HG03039 (cell line): ENCODE measurements at regions not wholly inside any gene's neighbourhood (a gene's known extent, or its start where the extent isn't known, plus 50 kb on each side); places are given as distances from the start of the nearest gene placed in this dataset.

Experiments used
- ATAC-seq: cut with Tn5 transposase; IDR thresholded peaks from one replicate; pipeline ENCODE4 v1.9.1; 2021; ENCODE audit warnings: mild to moderate bottlenecking, moderate library complexity; ENCODE audit not compliant: unreplicated experiment

GRCh38 chr9:18202924-18203323 lies 271.0 kb upstream of the ADAMTSL1 start:
- no peak for ATAC-seq

- no peak for ATAC-seq
Measured at GRCh38 chr9:18207735-18208134, 266.2 kb upstream of the ADAMTSL1 start.

GRCh38 chr9:18208166-18209059 lies 265.5 kb upstream of the ADAMTSL1 start:
- no peak for ATAC-seq

DNA sequence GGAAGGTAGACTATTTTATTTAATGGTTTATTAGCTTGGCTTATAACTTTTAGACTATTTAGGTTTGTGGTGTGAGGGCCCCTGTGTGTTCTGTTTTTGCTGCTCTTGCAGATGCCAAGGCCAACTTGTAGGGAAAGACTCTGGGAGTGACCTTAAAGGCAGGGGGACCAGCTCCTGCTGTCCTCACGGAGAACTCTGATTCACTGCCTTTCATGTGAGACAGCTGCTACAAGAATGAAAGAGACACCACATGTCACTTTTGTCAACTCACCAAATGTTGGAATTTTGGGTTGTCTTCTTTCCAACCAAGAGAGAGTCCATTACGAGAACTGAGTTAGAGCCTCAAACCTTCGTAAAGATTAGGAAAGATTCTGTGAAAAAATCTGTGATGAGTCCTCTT lies 258.3 kb upstream of the ADAMTSL1 start:
- ATAC-seq = no peak

- no peak for ATAC-seq
Measured at GRCh38 chr9:18216376-18216775, 257.6 kb upstream of the ADAMTSL1 start.

- ATAC-seq = no peak
Measured at GRCh38 chr9:18228101-18228500, 245.9 kb upstream of the ADAMTSL1 start.

DNA sequence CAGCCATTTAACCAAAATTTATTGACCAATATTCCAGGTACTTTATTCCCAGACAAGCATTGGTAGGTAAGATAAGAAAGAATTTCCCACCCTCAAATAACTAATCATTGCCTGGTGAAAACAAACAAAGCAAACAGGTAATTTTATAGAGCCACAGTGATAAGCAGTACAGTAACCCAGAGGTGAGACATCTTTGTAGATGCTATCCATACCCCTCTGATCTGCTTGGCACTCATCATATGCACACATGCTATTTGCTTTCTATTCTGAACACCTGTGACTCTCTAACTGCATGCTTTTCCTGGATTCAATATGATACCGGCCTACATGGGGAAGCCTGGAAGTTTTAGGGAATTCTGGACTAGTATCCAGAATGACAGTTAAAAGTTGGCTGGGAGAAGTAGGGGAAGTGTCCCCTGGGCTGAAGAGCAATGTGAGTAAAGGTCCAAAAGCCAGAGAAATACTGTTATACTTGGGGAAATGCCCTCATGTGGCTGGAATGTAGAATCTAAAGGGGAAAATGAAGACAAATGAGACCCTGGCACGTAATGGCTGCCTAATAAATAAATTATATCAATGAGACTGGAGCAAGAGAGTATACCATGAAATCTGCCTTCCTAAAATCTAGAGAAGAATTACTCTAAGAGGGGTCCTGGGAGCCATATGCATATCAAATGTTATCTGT lies 243.8 kb upstream of the ADAMTSL1 start:
- no peak for ATAC-seq

- ATAC-seq = no peak
Measured at GRCh38 chr9:18233311-18233710, 240.6 kb upstream of the ADAMTSL1 start.

- no peak for ATAC-seq
Measured at GRCh38 chr9:18233776-18234445, 240.0 kb upstream of the ADAMTSL1 start.

DNA sequence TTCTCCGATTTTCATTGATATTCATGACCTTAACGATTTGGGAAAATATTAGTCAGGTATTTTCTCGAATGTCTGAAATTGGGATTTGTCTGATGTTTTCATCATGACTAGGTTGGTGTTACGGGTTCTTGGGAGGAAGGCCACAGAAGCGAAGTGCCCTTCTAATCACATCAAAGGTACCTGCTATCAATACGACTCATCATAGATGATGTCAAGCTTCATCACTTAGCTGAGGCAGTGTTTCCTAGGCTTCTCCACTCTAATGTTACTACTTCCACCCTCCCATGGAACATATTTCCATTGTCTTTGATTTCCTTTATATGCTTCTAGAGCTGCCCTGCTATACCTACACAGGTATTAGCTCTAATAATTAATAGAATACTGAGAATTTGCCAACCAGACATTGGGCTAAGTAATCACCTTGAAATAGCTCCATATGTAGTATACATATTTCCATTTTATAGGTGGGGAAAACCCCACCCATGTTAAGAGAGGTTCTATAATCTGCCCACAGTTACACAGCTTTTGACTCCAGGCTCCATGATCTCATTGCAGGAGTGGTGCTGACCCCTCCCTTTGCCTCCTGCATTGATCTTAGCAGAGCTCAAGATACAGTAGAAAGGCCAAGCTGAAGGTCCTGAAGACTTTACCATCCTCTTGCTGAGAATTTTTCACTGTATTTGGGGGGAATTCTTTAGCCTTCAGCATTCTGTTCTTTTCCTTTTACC lies 238.6 kb upstream of the ADAMTSL1 start:
- ATAC-seq = no peak

DNA sequence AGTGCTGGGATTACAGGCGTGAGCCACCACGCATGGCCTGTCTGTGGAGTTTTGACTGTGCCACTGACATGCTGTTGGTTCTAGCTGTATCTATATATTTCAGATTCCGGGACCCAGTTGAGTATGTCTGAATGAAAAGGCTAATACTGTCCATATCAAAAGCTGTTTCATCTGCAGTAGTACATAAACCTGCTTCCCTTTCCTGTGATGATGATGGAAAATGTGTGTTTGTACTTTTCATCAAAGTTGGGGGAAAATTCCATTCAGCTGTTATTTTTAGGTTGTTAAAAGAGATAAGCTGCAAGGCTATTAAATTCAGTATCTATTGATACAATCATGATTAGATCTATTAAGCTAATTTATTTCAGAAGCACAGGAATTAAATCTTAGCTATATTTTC lies 237.6 kb upstream of the ADAMTSL1 start:
- ATAC-seq = no peak

DNA sequence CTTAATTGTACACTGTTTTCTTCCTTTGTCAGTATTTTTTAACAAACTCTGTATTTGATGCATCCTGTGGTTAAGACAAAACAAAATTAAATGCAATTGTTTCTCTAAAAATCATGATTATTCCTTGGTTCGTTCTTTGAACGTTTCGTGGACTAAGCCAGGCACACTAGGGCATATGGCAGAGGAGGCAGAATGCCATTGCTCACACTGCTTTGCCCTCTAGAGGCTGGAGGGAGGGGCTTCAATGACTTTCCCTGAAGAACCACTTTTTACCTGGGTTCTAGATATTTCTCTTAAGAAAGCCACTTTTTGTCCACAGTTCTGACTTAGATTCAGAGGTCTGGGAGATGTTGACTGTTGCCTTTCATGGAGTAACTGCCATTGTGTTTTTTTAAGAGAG lies 236.2 kb upstream of the ADAMTSL1 start:
- no peak for ATAC-seq

GRCh38 chr9:18238254-18238653 lies 235.7 kb upstream of the ADAMTSL1 start:
- no peak for ATAC-seq

DNA sequence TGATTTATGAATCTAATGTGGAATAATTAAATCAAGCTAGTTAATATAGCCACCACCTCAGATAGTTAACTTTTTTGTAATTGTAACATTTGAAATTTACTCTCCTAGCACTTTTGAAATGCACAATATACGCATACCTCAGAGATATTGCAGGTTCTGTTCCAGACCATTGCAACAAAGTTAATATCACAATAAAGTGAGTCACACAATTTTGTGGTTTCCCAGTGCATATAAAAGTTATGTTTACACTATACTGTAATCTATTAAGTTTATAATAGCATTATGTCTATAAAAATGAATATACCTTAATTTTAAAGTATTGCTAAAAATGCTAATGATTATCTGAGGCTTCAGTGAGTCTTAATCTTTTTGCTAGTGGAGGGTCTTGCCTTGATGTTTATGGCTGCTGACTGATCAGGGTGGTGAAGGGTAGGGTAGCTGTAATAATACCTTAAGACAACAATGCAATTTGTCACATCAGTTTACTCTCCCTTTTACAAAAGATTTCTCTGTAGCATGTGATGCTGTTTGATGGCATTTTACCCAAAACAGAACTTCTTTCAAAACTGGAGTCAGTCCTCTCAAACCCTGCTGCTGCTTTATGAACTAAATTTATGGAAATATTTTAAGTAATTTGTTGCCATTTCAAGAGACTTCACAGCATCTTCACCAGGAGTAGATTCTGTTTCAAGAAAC lies 235.1 kb upstream of the ADAMTSL1 start:
- ATAC-seq = no peak

GRCh38 chr9:18240213-18240612 lies 233.7 kb upstream of the ADAMTSL1 start:
- no peak for ATAC-seq

- no peak for ATAC-seq
Measured at GRCh38 chr9:18245911-18246310, 228.0 kb upstream of the ADAMTSL1 start.

DNA sequence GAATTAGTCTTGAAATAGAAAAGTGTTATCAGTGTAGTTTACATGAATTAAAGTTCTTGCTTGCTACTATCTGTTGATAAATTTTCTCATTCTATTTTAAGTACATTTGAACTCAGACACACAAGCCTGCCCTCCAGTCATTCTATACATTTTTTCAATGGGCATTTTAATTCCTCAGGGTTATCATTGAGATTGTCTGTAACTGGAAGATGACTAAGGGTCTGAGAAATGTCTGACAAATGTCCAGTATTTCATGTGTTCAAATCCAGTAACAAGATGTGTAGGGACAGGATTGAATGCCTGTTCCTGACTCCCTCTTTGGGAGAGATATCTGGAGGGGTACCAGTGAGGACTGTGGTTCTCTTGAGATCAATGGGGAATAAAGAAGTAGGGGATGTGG lies 223.9 kb upstream of the ADAMTSL1 start:
- ATAC-seq = no peak

- no peak for ATAC-seq
Measured at GRCh38 chr9:18253950-18254349, 220.0 kb upstream of the ADAMTSL1 start.

- ATAC-seq = peak; percentile 86
Measured at GRCh38 chr9:18255158-18255629, 218.8 kb upstream of the ADAMTSL1 start.

- no peak for ATAC-seq
Measured at GRCh38 chr9:18255747-18256146, 218.2 kb upstream of the ADAMTSL1 start.
